Right lobe of liver (tissue), 6 donors: ENCODE measurements at regions not wholly inside any gene's neighbourhood (a gene's known extent, or its start where the extent isn't known, plus 50 kb on each side); places are given as distances from the start of the nearest gene placed in this dataset.
"Not testable (repeated sequence)": the region's sequence is repeated elsewhere in the genome, so short reads cannot be mapped to it uniquely, and the experiment has no call there.

ENCODE experiments used
- ATAC-seq, 4 donors: fragments of 200-7000 bp; cut with Tn5 transposase; one replicate each; pipeline ENCODE4 v1.9.1; 2020; ENCODE audit warnings: mild to moderate bottlenecking in 4 of 4, moderate library complexity in 4 of 4
- DNase-seq, 3 donors: peaks; one replicate each; pipeline ENCODE4 v3.0.0-alpha.2; 2020
- H3K27ac ChIP-seq, 3 donors: fragments of 200-600 bp; one replicate each; pipeline ENCODE4 v1.8.0; 2022
- H3K27me3 ChIP-seq, 2 donors: fragments of 200-600 bp; one replicate each; pipeline ENCODE4 v1.8.0; 2022
- H3K36me3 ChIP-seq, 4 donors: fragments of 200-600 bp; sonication (generic) in 1 of 4; one replicate each; pipeline versions ENCODE4 v1.5.1 to v1.8.0; 2017 to 2022; ENCODE audit warnings: control low read depth in 1 of 4
- H3K4me1 ChIP-seq, 4 donors: fragments of 200-600 bp; sonication (generic) in 1 of 4; one replicate each; pipeline versions ENCODE4 v1.5.1 to v1.8.0; 2017 to 2022; ENCODE audit warnings: control low read depth in 1 of 4
- H3K4me3 ChIP-seq, 3 donors: fragments of 200-600 bp; one replicate each; pipeline ENCODE4 v1.8.0; 2022
- H3K9me3 ChIP-seq, 4 donors: fragments of 200-600 bp; sonication (generic) in 1 of 4; one replicate each; pipeline versions ENCODE4 v1.5.1 to v1.8.0; 2017 to 2022; ENCODE audit warnings: control low read depth in 1 of 4
- CTCF ChIP-seq, 4 donors: fragments of 200-600 bp in 3 of 4; fragments of 450-650 bp in 1 of 4; IDR thresholded peaks; one replicate each; pipeline versions ENCODE4 v1.5.1 to v1.8.0; 2016 to 2022; ENCODE audit warnings: antibody characterized with exemption in 4 of 4, mild to moderate bottlenecking in 2 of 4
- POLR2A ChIP-seq: fragments of 450-650 bp; IDR thresholded peaks from one replicate; pipeline ENCODE4 v1.6.1; 2017; ENCODE audit warnings: antibody characterized with exemption, mild to moderate bottlenecking
- WGBS: methylation state at CpG from one replicate; pipeline ENCODE4 v1.1.6; 2018; ENCODE audit warnings: low coverage, low lambda C conversion rate; ENCODE audit not compliant: insufficient coverage; ENCODE audit errors: missing lambda C conversion rate; 5-methylcytosine and 5-hydroxymethylcytosine counted together
- intact Hi-C, 2 donors: fragments of 100-400 bp; cut with DNase I; formaldehyde crosslinking; loops; one replicate each; pipeline versions ENCODE4 v1.11.2 to v1.14.1; 2022
- donor health status: DM: no; HTN: yes; CAD: no.
- donor health status: DM: no; HTN: no; CAD: no.
- donor health status: DM: no; HTN: no; CAD: no.
- donor health status: DM: no; HTN: yes; CAD: no.
- donor health status: DM: no; HTN: yes; CAD: no.

GRCh38 chr5:60494144-60494543 lies 205.8 kb downstream of the DEPDC1B start:
- TF ChIP-seq CTCF (IDR thresholded peaks at IDR 0.05) (no peak), POLR2A (no peak)
- H3K27me3 ChIP-seq: no peaks in the 10 kb centered on the region
- ATAC-seq (no peak), DNase-seq (no peak)
- H3K27ac ChIP-seq: no peak overlapping the region
- no peaks in the 10 kb centered on the region for H3K4me1 ChIP-seq
- H3K9me3 ChIP-seq: no peaks in the 10 kb centered on the region
- 100% methylated on average over 1 of the region's 3 CpGs for WGBS
- no peak overlapping the region for H3K4me3 ChIP-seq
- H3K36me3 ChIP-seq: no peaks in the 10 kb centered on the region
- intact Hi-C loops: no loop called here

- no peak overlapping the region for H3K27ac ChIP-seq
- no peak for ATAC-seq
- no peaks in the 10 kb centered on the region for H3K4me1 ChIP-seq
- TF ChIP-seq CTCF (IDR thresholded peaks at IDR 0.05) (no peak), POLR2A (no peak)
- no peaks in the 10 kb centered on the region for H3K36me3 ChIP-seq
- no peak overlapping the region for H3K4me3 ChIP-seq
- WGBS: 84% methylated on average over 2 of the region's 2 CpGs
- no peaks in the 10 kb centered on the region for H3K27me3 ChIP-seq
- H3K9me3 ChIP-seq: no peaks in the 10 kb centered on the region
- DNase-seq: no peak
- intact Hi-C loops: no loop called here
Measured at GRCh38 chr5:60493372-60493771, 206.6 kb downstream of the DEPDC1B start.

- ATAC-seq (no peak), DNase-seq (no peak)
- Histone ChIP-seq H3K36me3 (no peaks in the 10 kb centered on the region), H3K27me3 (no peaks in the 10 kb centered on the region), H3K9me3 (no peaks in the 10 kb centered on the region), H3K27ac (no peak overlapping the region), H3K4me3 (no peak overlapping the region), H3K4me1 (no peaks in the 10 kb centered on the region)
- WGBS: 65% methylated on average over 2 of the region's 2 CpGs
- no peak for TF ChIP-seq POLR2A
- TF ChIP-seq CTCF (IDR thresholded peaks at IDR 0.05): no peak
- intact Hi-C loops: no loop called here
Measured at GRCh38 chr5:60492958-60493357, 207.0 kb downstream of the DEPDC1B start.

- 90% methylated on average over 2 of the region's 2 CpGs for WGBS
- H3K27me3 ChIP-seq, DNase-seq, H3K4me1 ChIP-seq, H3K9me3 ChIP-seq, H3K36me3 ChIP-seq, H3K27ac ChIP-seq, ATAC-seq, intact Hi-C loops, H3K4me3 ChIP-seq: not testable (repeated sequence)
Measured at GRCh38 chr5:60492358-60492757, 207.6 kb downstream of the DEPDC1B start.

GRCh38 chr5:60490597-60491166 lies 209.3 kb downstream of the DEPDC1B start:
- Histone ChIP-seq H3K36me3 (no peaks in the 10 kb centered on the region), H3K27ac (no peak overlapping the region), H3K27me3 (no peaks in the 10 kb centered on the region), H3K9me3 (no peaks in the 10 kb centered on the region), H3K4me3 (no peak overlapping the region), H3K4me1 (no peaks in the 10 kb centered on the region)
- intact Hi-C loops: no loop called here
- TF ChIP-seq CTCF (IDR thresholded peaks at IDR 0.05): no peak
- ATAC-seq (no peak), DNase-seq (no peak)
- 68% methylated on average over 4 of the region's 4 CpGs for WGBS
